Psoas muscle (tissue), 7 donors: ENCODE measurements at regions not wholly inside any gene's neighbourhood (a gene's known extent, or its start where the extent isn't known, plus 50 kb on each side); places are given as distances from the start of the nearest gene placed in this dataset.

ENCODE experiments used
- ATAC-seq, 4 donors: fragments of 200-7000 bp; cut with Tn5 transposase; one replicate each; pipeline ENCODE4 v1.9.1; 2020; ENCODE audit warnings: moderate library complexity in 3 of 4, mild to moderate bottlenecking in 2 of 4
- DNase-seq, 2 donors: peaks; one replicate each; pipeline ENCODE4 v3.0.0-alpha.2; 2020
- H3K27ac ChIP-seq: fragments of 200-600 bp; one replicate; pipeline ENCODE4 v1.8.0; 2022
- H3K27me3 ChIP-seq, 3 donors: fragments of 200-600 bp in 1 of 3; one replicate each; pipeline versions ENCODE4 v1.6.1 to v1.8.0; 2013 to 2022; ENCODE audit warnings: low read length in 2 of 3, mild to moderate bottlenecking in 2 of 3, moderate library complexity in 1 of 3; ENCODE audit not compliant: insufficient read depth in 3 of 3
- H3K36me3 ChIP-seq, 2 donors: fragments of 200-600 bp in 1 of 2; one replicate each; pipeline versions ENCODE4 v1.6.1 to v1.8.0; 2013 to 2022; ENCODE audit warnings: low read depth in 1 of 2, mild to moderate bottlenecking in 1 of 2, moderate library complexity in 1 of 2; ENCODE audit not compliant: insufficient read depth in 1 of 2
- H3K4me1 ChIP-seq: fragments of 200-600 bp; one replicate; pipeline ENCODE4 v1.8.0; 2022
- H3K4me3 ChIP-seq: fragments of 200-600 bp; one replicate; pipeline ENCODE4 v1.8.0; 2022; ENCODE audit warnings: mild to moderate bottlenecking
- H3K9me3 ChIP-seq: fragments of 200-600 bp; one replicate; pipeline ENCODE4 v1.8.0; 2022
- whole genome bisulfite sequencing, 3 donors: extraction: QIAGEN DNeasy Blood & Tissue Kit; methylation state at CpG; one replicate each; pipeline versions ENCODE4 v1.1.6 to v1.1.7; 2013; 5-methylcytosine and 5-hydroxymethylcytosine counted together
- intact Hi-C, 2 donors: fragments of 100-400 bp; cut with DNase I; formaldehyde crosslinking; loops; one replicate each; pipeline versions ENCODE4 v1.11.0 to v1.14.2; 2022
- TF ChIP-seq, protein P1 (sequence below): fragments of 200-600 bp; IDR thresholded peaks from one replicate; pipeline ENCODE4 v1.8.0; 2022; ENCODE audit warnings: antibody characterized with exemption
- donor health status: healthy with polysubstance abuse.
- donor health status: DM: no; HTN: no; CAD: no; lungs with moderate emphysema.
- donor health status: Bipolar disorder and iron deficiency.
- donor health status: healthy.
- donor health status: DM: yes; HTN: yes; CAD: no.
- donor health status: DM: no; HTN: no; CAD: no.
- donor health status: DM: yes; HTN: yes; CAD: no.

DNA sequence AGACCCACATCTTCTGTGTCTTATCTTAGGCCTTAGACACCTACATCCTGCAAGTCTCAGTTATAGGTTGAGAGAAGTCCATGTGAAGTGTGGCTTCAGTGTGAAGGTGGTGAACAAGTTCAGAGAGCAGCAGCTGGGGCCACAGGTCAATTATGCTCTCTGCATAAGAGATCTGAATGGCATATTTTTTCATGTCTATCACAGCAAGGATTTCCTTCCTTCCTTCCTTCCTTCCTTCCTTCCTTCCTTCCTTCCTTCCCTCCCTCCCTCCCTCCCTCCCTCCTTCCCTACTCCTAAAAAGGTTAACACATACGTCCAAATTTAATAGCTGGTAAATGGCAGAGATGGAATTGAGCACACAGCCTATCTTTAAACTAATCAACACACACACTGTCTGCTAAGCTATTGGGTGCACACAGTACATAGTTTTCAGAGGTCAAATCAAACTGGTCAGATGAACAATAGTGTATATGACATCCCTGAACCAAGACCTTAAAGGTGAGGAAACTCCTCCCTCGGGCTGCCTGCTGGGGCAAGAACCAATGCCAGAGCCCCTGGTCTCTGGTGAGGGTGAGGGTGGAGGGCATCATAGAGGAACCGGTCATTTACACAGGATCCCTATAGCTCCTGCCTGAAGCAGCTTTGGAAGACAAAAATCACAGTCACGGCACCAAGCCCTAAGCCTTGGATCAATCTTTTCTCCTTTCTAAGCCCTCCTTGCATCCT is 240.9 kb downstream of the ICOS start:
- Histone ChIP-seq H3K27me3 (no peaks in the 10 kb centered on the region), H3K4me1 (no peaks in the 10 kb centered on the region), H3K4me3 (no peak overlapping the region), H3K27ac (no peak overlapping the region), H3K36me3 (no peaks in the 10 kb centered on the region), H3K9me3 (no peaks in the 10 kb centered on the region)
- 79 to 92% (median 82%) methylated on average over 4 of the region's 4 CpGs for WGBS, 3 donors
- ATAC-seq (no peak), DNase-seq (no peak)
- intact Hi-C loops = no loop called here
- TF ChIP-seq, protein P1, sequence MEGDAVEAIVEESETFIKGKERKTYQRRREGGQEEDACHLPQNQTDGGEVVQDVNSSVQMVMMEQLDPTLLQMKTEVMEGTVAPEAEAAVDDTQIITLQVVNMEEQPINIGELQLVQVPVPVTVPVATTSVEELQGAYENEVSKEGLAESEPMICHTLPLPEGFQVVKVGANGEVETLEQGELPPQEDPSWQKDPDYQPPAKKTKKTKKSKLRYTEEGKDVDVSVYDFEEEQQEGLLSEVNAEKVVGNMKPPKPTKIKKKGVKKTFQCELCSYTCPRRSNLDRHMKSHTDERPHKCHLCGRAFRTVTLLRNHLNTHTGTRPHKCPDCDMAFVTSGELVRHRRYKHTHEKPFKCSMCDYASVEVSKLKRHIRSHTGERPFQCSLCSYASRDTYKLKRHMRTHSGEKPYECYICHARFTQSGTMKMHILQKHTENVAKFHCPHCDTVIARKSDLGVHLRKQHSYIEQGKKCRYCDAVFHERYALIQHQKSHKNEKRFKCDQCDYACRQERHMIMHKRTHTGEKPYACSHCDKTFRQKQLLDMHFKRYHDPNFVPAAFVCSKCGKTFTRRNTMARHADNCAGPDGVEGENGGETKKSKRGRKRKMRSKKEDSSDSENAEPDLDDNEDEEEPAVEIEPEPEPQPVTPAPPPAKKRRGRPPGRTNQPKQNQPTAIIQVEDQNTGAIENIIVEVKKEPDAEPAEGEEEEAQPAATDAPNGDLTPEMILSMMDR = no peak

DNA sequence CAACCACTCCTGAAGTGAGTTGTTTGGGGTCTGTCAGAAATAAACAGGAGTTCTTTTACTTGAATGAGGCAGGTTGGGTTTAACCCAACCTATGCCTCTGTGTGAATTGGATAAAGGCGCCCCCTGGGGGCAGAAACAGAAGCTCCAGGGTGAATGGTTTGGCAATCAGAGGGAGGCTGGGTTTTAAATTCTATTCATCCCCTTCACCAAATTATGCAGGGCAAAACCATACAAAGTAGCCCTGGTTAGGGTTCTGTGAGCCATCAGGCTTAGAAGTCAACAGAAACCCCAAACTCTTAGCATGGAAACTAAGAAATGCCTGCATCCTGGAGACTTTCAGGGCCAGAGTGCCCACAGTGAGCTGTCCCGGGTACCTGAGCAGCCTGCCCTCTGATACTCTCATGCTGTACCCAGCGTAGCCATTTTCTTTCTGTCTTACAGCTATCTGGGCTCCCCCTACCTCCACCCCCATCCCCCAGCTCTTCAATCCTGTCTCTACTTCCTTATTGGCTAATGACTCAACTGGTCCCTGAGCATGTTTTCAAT is 241.5 kb downstream of the ICOS start:
- Histone ChIP-seq H3K4me1 (no peaks in the 10 kb centered on the region), H3K27ac (no peak overlapping the region), H3K9me3 (no peaks in the 10 kb centered on the region), H3K36me3 (no peaks in the 10 kb centered on the region), H3K4me3 (no peak overlapping the region), H3K27me3 (no peaks in the 10 kb centered on the region)
- intact Hi-C loops = no loop called here
- 64 to 65% (median 65%) methylated on average over 3 of the region's 3 CpGs for WGBS, 3 donors
- DNase-seq (peak; percentile 41 to 61), ATAC-seq (no peak)
- TF ChIP-seq, protein P1 = peak; percentile 33

DNA sequence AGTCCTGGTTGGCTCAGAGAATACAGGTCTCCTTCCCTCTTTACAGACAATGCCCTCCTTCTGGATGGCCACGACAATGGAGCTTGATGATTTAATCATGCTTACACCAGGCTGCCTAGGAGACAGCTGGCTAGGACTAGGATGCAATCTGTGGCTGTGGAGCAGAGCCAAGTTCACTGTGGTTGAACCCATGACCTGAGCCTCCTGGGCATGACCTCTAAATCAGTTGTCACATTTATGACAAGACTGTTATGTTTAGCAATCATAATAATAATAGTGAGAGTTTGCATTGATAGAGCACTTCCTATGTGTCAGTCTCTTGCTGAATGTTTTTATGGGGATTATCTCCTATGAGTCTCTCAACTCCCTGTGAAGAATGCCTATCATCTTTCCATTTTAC is 244.1 kb downstream of the ICOS start:
- Histone ChIP-seq H3K27me3 (no peaks in the 10 kb centered on the region), H3K4me1 (no peaks in the 10 kb centered on the region), H3K36me3 (no peaks in the 10 kb centered on the region), H3K9me3 (no peaks in the 10 kb centered on the region), H3K4me3 (no peak overlapping the region), H3K27ac (no peak overlapping the region)
- no peak for DNase-seq
- no peak for ATAC-seq
- intact Hi-C loops = no loop called here
- 30 to 36% (median 33%) methylated on average over 1 of the region's 1 CpG for WGBS, 3 donors
- TF ChIP-seq, protein P1 = no peak

DNA sequence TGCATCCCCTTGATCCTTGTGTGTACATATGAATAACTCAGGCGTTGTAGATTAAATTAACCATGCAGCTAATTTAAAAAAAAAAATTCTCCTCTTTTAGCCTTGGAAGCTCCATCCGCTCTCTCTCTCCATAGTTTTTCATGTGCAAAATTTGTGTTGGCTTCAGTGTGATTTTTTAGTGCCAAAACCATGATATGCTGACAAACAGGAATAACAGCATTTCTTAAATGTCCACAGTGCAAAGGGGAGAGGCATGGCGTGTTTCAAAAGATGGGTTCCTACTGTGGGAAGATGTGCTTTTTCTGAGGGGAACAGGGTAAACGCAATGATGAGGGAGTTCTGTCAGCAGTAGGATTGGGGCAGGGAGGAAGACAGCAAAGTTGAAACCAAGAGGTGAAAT is 247.0 kb downstream of the ICOS start:
- TF ChIP-seq, protein P1 = no peak
- H3K27me3 ChIP-seq = no peaks in the 10 kb centered on the region
- no peaks in the 10 kb centered on the region for H3K4me1 ChIP-seq
- H3K4me3 ChIP-seq = no peak overlapping the region
- H3K27ac ChIP-seq = no peak overlapping the region
- no peak for ATAC-seq
- no peaks in the 10 kb centered on the region for H3K9me3 ChIP-seq
- intact Hi-C loops = no loop called here
- no peak for DNase-seq
- H3K36me3 ChIP-seq = no peaks in the 10 kb centered on the region
- 27 to 41% (median 27%) methylated on average over 4 of the region's 4 CpGs for WGBS, 3 donors

DNA sequence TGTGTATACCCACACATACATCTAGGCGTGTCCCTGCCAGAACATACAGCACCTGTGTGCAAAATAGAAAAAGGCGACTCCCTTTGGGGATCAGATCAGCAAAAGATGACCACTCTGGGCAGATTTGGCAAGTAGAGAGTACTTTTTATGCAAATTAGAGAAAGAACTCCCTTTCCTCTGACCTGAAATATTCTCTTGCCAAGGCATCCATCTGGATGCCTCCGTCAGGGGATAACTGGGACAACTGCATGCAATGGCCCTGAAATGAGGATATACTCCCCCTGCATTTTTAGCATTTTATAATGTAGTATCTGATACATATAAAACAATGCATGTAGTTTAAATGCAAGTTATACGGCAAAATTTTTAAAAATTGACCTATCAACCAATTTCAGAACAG is 247.7 kb downstream of the ICOS start:
- Histone ChIP-seq H3K4me1 (no peaks in the 10 kb centered on the region), H3K9me3 (no peaks in the 10 kb centered on the region), H3K4me3 (no peak overlapping the region), H3K27me3 (no peaks in the 10 kb centered on the region), H3K27ac (no peak overlapping the region), H3K36me3 (no peaks in the 10 kb centered on the region)
- 48 to 71% (median 52%) methylated on average over 4 of the region's 4 CpGs for WGBS, 3 donors
- no peak for ATAC-seq
- intact Hi-C loops = no loop called here
- DNase-seq = no peak
- TF ChIP-seq, protein P1 = no peak
